ENCODE measurements at regions not wholly inside any gene's neighbourhood (a gene's known extent, or its start where the extent isn't known, plus 50 kb on each side); places are given as distances from the start of the nearest gene placed in this dataset.

- TF ChIP-seq CTCF (IDR thresholded peaks at IDR 0.05): no peak
- no peak for TF ChIP-seq POLR2A (IDR thresholded peaks at IDR 0.05)
Measured at GRCh38 chr5:141777130-141777529, 95.1 kb upstream of the ARAP3 start.
